HAP-1 (cell line): ENCODE measurements at regions not wholly inside any gene's neighbourhood (a gene's known extent, or its start where the extent isn't known, plus 50 kb on each side); places are given as distances from the start of the nearest gene placed in this dataset.
"Not testable (repeated sequence)": the region's sequence is repeated elsewhere in the genome, so short reads cannot be mapped to it uniquely, and the experiment has no call there.

ENCODE experiments used
- DNase-seq, 2 experiments: peaks; one replicate each; pipeline ENCODE4 v3.0.0-alpha.2; 2016 to 2020; ENCODE audit warnings: low spot score in 2 of 2
- H3K27me3 ChIP-seq: fragments of 250-450 bp; sonication (Bioruptor Pico); 2 replicates; pipeline ENCODE4 v1.5.1; 2020; ENCODE audit warnings: low read depth, mild to moderate bottlenecking, moderate library complexity
- H3K36me3 ChIP-seq: fragments of 250-450 bp; sonication (Bioruptor Pico); replicated peaks from 2 replicates; pipeline ENCODE4 v1.5.1; 2020; ENCODE audit warnings: mild to moderate bottlenecking
- H3K4me1 ChIP-seq: fragments of 250-450 bp; sonication (Bioruptor Pico); 2 replicates; pipeline ENCODE4 v1.5.1; 2020; ENCODE audit warnings: mild to moderate bottlenecking
- H3K4me3 ChIP-seq: fragments of 250-450 bp; sonication (Bioruptor Pico); 2 replicates; pipeline ENCODE4 v1.5.1; 2020; ENCODE audit warnings: mild to moderate bottlenecking, moderate library complexity
- H3K9me3 ChIP-seq: fragments of 250-450 bp; sonication (Bioruptor Pico); 2 replicates; pipeline ENCODE4 v1.5.1; 2020; ENCODE audit warnings: mild to moderate bottlenecking, moderate library complexity
- in situ Hi-C: fragments of 300-500 bp; cut with MboI; formaldehyde crosslinking; loops from 3 replicates; pipeline ENCODE4 v1.14.3; 2020; ENCODE audit warnings: low sequenced_read_pairs, inconsistent platforms, mixed read lengths

DNA sequence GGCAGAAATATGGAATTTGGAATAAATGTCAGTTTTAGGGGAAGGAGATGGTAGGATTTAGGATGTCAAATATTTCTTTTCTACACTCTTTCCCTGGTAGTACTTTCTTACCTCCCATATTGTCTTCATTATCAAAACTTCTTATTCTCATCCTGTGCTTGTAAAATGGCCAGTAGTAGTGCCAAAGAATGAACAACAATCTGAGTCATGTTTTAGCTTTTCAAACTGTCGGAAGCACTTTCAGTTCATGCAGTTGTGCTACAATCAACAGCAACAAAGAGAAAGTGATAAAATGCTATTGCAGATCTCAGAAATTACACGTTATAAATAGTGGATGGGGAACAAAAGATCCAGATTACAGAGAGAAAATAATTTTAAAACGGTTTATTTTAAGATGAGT lies 193.7 kb upstream of the RXFP2 start:
- in situ Hi-C loops: loop anchor here (25.0 kb wide), 1 partner anchor 192 kb away; the partner anchor contains the start of gene RXFP2
- Histone ChIP-seq H3K9me3 (no peaks in the 10 kb centered on the region), H3K4me3 (no peak overlapping the region), H3K36me3 (no peaks in the 10 kb centered on the region), H3K27me3 (no peaks in the 10 kb centered on the region), H3K4me1 (no peaks in the 10 kb centered on the region)
- no peak for DNase-seq

DNA sequence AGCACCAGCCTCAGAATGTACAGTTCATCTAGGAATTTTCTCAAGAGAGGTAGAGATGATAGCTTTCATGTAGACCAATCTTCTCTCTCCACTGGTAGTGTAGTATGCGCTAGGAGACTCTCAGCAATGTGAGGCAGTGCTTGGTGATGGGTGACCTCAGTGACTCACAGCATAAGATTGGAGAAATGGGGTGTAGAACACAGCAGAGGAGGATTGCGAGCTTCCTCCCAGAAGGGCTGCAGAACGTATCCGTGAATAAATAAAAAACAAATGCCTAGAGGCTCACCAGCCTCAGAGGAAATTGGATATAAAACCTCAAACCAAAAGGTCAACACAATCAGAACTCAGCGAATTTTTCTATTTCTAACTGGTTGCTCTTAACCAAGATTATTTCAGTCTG lies 182.9 kb upstream of the RXFP2 start:
- Histone ChIP-seq H3K4me3 (no peak overlapping the region), H3K36me3 (no peaks in the 10 kb centered on the region), H3K9me3 (no peaks in the 10 kb centered on the region), H3K4me1 (no peaks in the 10 kb centered on the region), H3K27me3 (no peaks in the 10 kb centered on the region)
- in situ Hi-C loops: no loop called here
- no peak for DNase-seq

DNA sequence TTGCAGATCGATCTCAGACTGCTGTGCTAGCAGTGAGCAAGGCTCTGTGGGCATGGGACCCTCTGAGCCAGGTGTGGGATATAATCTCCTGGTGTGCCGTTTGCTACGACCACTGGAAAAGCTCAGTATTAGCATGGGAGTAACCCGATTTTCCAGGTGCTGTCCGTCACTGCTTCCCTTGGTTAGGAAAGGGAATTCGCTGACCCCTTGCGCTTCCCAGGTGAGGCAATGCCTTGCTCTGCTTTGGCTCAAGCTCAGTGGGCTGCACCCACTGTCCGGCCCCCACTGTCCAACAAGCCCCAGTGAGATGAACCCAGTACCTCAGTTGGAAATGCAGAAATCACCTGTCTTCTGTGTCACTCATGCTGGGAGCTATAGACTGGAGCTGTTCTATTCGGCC lies 155.1 kb upstream of the RXFP2 start:
- H3K9me3 ChIP-seq, H3K27me3 ChIP-seq, in situ Hi-C loops, H3K4me1 ChIP-seq, DNase-seq, H3K4me3 ChIP-seq, H3K36me3 ChIP-seq: not testable (repeated sequence)

DNA sequence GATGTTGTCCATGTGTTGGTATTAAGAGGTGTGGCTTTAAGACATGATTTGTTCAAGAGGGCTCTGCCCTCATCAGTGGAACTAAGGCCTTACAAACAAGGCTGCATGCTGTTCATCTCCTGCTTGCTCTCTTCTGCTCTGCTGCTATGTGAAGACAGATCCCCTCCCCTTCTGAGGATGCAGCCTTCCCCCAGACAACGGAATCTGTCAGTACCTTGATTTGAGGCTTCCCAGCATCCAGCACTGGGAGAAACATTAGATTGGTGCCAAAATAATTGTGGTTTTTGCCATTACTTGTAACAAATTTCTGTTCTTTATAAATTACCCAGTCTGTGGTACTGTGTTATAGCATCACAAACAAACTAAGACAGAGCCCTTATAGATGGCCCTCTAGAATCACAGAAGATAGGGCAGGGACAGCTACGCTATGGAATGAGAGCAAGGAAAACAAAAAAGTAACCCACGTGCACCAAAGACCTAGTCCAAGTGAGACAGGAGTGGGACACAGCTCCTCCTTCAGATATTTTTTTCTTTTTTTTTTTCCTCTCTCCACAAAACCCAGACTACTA lies 151.5 kb upstream of the RXFP2 start:
- no peaks in the 10 kb centered on the region for H3K4me1 ChIP-seq
- no peak for DNase-seq
- H3K27me3 ChIP-seq: no peaks in the 10 kb centered on the region
- peaks cover 7% of the 10 kb centered on the region for H3K9me3 ChIP-seq
- in situ Hi-C loops: no loop called here
- no peaks in the 10 kb centered on the region for H3K36me3 ChIP-seq
- no peak overlapping the region for H3K4me3 ChIP-seq

DNA sequence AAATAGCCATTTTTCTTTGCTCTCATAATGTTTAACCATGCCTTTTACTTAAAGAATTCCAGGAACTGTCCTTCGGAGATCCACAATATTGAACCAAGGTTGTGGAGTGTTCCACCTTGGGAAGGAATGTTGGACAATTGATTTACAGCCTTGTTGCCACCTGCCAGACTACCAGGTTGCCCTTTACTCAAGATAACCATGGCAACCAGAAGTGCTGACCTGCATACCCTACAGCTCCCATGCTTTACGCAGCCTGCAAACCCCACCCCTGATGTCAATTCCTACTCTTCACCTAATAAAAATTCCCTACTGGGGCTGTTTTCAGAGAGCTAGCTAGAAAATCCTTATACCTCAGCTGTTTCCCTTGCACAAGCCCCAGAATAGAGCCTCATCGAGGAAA lies 151.0 kb upstream of the RXFP2 start:
- in situ Hi-C loops: no loop called here
- no peak for DNase-seq
- H3K9me3 ChIP-seq: peaks cover 7% of the 10 kb centered on the region

DNA sequence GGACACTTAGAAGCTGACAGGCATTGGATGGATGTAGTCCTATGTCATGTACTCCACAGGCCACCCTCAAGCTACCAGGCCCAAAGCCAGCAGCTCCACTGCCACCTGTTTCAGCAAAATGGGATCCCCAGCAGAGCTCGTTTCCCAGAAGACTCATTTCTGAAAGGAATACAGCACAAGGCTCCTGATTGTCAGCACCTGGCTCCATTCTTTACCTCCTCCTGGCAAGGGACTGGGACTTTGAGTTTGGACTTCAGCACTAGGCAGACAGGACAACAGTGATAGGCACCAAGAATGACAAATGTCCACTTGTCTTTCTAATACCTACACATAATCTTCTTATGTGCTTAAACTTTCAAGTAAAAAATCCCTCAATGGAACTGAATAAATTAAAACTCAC lies 150.4 kb upstream of the RXFP2 start:
- Histone ChIP-seq H3K4me1 (no peaks in the 10 kb centered on the region), H3K36me3 (no peaks in the 10 kb centered on the region), H3K27me3 (no peaks in the 10 kb centered on the region), H3K4me3 (no peak overlapping the region), H3K9me3 (peaks cover 4% of the 10 kb centered on the region)
- peak in 1 of 2 experiments; percentile 8 for DNase-seq
- in situ Hi-C loops: no loop called here

More for the DNA sequence above, 151.0 kb upstream of the RXFP2 start:
- Histone ChIP-seq H3K4me3 (no peak overlapping the region), H3K27me3 (no peaks in the 10 kb centered on the region), H3K36me3 (no peaks in the 10 kb centered on the region), H3K4me1 (no peaks in the 10 kb centered on the region)

DNA sequence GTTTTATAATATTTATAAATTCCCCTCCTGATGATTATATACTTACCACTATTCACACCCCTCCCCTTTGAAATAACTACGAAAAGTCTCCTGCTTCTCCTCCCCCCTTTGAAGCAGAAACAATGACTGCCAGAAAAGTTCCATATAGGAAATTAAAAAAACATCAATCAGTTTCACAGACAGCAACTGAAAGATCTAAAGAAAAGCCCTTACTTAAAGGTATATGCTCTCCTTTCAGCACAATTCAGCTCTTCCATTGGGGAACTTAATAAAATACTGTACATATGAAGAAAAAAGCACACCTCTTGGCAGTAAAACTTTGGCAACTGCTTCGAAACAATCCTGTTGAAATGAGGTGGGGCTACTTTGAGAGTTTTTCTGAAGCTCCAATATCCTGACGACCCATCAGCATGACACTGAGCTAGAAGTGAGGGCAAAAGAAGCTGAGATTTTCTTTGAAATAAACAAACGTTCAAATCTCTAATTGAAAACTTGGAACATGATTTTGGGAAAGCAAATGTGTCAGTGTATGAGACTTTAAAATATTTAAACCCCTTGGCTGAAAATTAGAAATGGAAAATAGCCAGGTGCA lies 147.6 kb upstream of the RXFP2 start:
- in situ Hi-C loops: no loop called here
- Histone ChIP-seq H3K4me1 (no peaks in the 10 kb centered on the region), H3K4me3 (no peak overlapping the region), H3K36me3 (no peaks in the 10 kb centered on the region), H3K9me3 (no peaks in the 10 kb centered on the region), H3K27me3 (no peaks in the 10 kb centered on the region)
- DNase-seq: no peak

DNA sequence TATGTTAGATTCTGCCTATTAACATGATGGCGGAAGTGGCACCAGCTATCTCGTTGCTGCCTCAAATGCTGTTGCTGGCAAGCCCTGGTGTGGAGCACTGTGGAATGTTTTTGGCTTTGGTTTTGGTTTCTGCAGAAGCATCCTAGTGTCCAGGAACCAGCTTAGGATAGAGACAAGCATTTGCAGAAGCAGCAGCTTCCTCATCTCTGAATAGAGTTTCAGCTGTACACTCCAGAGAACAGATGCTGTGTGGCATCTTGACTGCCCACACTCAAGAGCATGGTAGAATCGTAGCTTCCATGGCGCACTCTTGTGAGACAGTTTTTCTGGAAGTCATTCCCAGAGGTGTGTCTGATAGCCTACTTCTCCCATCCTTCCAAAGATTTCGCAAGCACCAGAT lies 145.3 kb upstream of the RXFP2 start:
- no peaks in the 10 kb centered on the region for H3K36me3 ChIP-seq
- no peaks in the 10 kb centered on the region for H3K4me1 ChIP-seq
- no peak for DNase-seq
- no peaks in the 10 kb centered on the region for H3K27me3 ChIP-seq
- no peaks in the 10 kb centered on the region for H3K9me3 ChIP-seq
- in situ Hi-C loops: no loop called here
- H3K4me3 ChIP-seq: no peak overlapping the region

DNA sequence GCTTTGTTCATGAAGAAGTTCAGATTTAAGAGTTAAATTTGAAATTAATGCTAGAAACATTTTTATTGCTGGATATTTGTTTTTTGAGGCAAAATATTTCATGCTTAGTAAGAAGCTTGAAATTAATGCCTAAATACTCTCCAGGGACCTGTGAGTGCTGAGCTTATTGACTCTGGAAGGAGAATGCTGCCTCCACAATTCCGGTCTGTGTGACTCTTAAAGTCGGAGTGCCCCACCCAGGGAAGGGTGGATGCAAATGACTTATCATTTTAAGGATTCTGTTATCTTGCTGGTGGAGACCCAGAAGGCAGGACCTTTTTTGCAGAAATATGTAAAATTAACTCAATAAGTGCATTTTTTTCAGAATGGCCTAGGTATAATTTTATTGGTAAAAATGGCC lies 143.8 kb upstream of the RXFP2 start:
- Histone ChIP-seq H3K9me3 (no peaks in the 10 kb centered on the region), H3K36me3 (no peaks in the 10 kb centered on the region), H3K4me1 (no peaks in the 10 kb centered on the region), H3K4me3 (no peak overlapping the region), H3K27me3 (no peaks in the 10 kb centered on the region)
- in situ Hi-C loops: no loop called here
- DNase-seq: no peak

DNA sequence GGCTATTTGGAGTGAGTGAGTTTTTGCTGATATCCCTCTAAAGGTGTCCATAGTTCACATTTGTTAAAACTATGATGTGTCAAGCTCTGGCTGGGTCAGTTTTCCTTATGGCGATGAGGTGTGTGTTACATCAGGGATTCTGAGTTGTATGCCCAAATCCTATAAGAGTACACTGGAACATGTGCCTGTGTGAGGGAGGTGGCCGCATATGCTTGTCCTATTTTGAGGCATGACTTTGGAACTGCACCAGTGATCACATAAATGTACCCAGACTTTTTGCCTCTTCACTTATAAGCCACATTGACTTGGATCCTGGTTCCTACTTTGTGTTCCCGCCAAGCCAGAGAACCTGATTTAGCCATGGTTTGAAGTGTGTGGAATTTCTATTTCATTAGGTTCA lies 140.3 kb upstream of the RXFP2 start:
- in situ Hi-C loops: no loop called here
- no peaks in the 10 kb centered on the region for H3K9me3 ChIP-seq
- no peaks in the 10 kb centered on the region for H3K36me3 ChIP-seq
- no peak for DNase-seq
- no peaks in the 10 kb centered on the region for H3K27me3 ChIP-seq
- H3K4me1 ChIP-seq: peaks cover 4% of the 10 kb centered on the region
- no peak overlapping the region for H3K4me3 ChIP-seq

DNA sequence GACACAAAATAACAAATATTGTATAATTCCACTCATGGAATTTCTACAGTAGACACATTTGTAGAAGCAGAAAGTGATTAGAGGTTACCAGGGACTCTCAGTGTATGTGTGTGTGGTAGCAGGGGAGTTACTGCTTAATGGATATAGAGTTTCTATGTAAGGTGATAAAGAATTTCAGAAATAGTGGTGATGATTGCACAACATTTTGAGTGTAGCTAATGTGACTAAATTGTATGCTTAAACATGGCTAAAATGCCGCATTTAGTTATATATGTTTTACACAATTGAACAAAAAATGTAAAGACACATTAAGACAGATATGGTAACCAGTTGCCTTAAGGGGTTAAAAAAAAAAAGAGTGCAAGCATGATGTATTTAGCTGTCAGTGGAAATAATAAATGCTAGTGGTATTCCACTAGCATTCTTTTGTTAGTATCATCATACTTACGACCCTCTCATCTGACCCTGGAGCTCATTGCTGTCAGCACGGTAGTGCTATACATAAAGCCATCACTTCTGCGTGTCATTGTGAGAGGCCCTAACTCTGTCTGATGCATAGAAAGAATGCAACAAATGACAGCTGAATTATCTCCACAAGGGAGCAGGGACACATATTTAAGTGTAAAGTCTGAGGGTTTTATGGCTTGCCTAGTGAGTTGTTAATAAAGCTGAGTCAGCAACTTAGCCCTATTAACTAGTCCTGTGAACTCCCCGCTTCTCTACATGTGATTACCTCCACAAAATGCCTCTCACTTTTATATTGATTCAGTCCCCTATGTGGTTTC lies 134.1 kb upstream of the RXFP2 start:
- Histone ChIP-seq H3K36me3 (no peaks in the 10 kb centered on the region), H3K9me3 (no peaks in the 10 kb centered on the region), H3K4me1 (peaks cover 4% of the 10 kb centered on the region), H3K4me3 (no peak overlapping the region), H3K27me3 (no peaks in the 10 kb centered on the region)
- in situ Hi-C loops: no loop called here
- DNase-seq: no peak

DNA sequence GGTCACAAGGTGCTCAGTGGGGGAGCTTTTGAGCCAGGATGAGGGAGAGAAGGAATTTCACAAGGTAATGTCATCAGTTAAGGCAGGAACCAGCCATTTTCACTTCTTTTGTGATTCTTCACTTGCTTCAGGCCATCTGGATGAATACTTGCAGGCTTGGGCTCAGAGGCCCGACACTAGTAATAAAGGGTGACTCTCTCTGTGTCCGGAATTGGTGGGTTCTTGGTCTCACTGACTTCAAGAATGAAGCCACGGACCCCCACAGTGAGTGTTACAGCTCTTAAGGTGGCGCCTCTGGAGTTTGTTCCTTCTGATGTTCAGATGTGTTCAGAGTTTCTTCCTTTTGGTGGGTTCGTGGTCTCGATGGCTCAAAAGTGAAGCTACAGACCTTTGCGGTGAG lies 131.8 kb upstream of the RXFP2 start:
- H3K4me1 ChIP-seq, H3K27me3 ChIP-seq, H3K4me3 ChIP-seq, H3K9me3 ChIP-seq, in situ Hi-C loops, DNase-seq, H3K36me3 ChIP-seq: not testable (repeated sequence)

DNA sequence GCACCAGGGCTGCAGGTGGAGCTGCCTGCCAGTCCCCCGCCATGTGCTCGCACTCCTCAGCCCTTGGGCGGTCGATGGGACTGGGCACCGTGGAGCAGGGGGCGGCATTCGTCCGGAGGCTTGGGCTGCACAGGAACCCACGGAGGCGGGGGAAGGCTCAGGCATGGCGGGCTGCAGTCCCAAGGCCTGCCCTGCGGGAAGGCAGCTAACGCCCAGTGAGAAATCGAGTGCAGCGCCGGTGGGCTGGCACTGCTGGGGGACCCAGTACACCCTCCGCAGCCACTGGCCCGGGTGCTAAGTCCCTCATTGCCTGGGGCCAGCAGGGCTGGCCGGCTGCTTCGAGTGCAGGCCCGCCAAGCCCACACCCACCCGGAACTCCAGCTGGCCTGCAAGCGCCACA lies 130.5 kb upstream of the RXFP2 start:
- H3K9me3 ChIP-seq, H3K36me3 ChIP-seq, DNase-seq, H3K4me3 ChIP-seq, H3K27me3 ChIP-seq, in situ Hi-C loops: not testable (repeated sequence)
- peaks cover 10% of the 10 kb centered on the region for H3K4me1 ChIP-seq

DNA sequence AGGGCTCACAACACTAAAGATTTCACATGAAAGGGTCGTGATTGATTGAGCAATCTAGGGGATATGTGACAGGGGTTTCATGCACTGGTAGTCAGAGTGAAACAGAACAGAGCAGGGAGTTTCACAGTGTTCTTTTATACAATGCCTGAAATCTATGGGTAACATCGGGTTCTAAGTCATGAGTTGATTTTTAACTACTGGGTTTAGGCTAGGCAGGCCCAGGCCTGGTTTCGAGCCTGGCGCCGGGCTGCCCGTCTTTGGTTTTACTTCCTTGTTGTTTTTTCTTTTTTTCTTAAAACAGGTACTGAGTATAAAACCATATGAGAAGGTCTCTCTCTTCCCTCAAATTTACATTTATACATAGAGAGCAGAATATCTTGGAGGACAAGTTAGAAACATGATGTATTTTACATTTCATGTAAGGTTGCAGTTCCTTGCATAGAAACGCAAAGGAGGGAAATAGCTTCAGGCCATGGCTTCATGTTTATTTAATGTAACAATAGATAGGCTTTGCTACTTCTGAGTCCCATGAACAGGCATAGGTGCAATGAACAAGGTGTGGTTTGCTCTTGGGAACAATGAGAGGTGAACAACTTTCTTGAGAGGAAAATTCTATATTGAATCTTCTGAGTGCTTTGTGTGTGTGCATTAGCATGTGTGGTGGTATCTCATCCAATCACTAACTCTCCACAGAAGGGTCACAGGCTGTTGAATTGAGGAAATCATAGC lies 128.9 kb upstream of the RXFP2 start:
- no peaks in the 10 kb centered on the region for H3K9me3 ChIP-seq
- H3K36me3 ChIP-seq: no peaks in the 10 kb centered on the region
- H3K4me3 ChIP-seq: no peak overlapping the region
- in situ Hi-C loops: no loop called here
- peaks cover 10% of the 10 kb centered on the region for H3K4me1 ChIP-seq
- no peak for DNase-seq
- H3K27me3 ChIP-seq: no peaks in the 10 kb centered on the region
